B cell (primary cell): ENCODE measurements at regions not wholly inside any gene's neighbourhood (a gene's known extent, or its start where the extent isn't known, plus 50 kb on each side); places are given as distances from the start of the nearest gene placed in this dataset.
"Not testable (repeated sequence)": the region's sequence is repeated elsewhere in the genome, so short reads cannot be mapped to it uniquely, and the experiment has no call there.

ENCODE experiments used
- CTCF ChIP-seq: fragments of 200-600 bp; IDR thresholded peaks from one replicate; pipeline ENCODE4 v1.8.0; 2022; ENCODE audit warnings: antibody characterized with exemption, mild to moderate bottlenecking
- EZH2 ChIP-seq: IDR thresholded peaks from 2 replicates; pipeline ENCODE4 v1.6.1; 2012; ENCODE audit warnings: borderline replicate concordance, low read depth, mild to moderate bottlenecking, moderate library complexity, low read length; ENCODE audit not compliant: insufficient read depth, poor library complexity, severe bottlenecking

DNA sequence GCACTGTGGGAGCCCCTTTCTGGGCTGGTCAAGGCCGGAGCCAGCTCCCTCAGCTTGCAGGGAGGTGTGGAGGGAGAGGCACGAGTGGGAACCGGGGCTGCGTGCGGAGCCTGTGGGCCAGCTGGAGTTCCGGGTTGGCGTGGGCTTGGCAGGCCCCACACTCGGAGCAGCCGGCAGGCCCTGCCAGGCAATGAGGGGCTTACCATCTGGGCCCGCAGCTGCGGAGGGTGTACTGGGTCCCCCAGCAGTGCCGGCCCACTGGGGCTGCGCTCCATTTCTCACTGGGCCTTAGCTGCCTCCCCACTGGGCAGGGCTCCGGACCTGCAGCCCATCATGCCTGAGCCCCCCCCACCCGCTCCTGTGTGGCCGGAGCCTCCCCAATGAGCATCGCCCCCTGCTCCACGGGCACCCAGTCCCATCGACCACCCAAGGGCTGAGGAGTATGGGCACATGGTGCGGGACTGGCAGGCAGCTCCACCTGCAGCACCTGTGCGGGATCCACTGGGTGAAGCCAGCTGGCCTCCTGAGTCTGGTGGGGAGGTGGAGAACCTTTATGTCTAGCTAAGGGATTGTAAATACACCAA is 693.8 kb upstream of the GNPDA2 start:
- TF ChIP-seq EZH2, CTCF: not testable (repeated sequence)
